GM12878 (cell line): ENCODE measurements at regions not wholly inside any gene's neighbourhood (a gene's known extent, or its start where the extent isn't known, plus 50 kb on each side); places are given as distances from the start of the nearest gene placed in this dataset.

ENCODE experiments used
- ATAC-seq: fragments of 200-7000 bp; cut with Tn5 transposase; 3 replicates; pipeline ENCODE4 v1.9.1; 2020; ENCODE audit warnings: mild to moderate bottlenecking, moderate library complexity
- BruUV-seq: library from RNA; stranded (reverse); fragments of 400-500 nt; replicated peaks from 2 replicates; lab custom pipeline; 2021; lab: Mats Ljungman, UMichigan
- CTCF ChIA-PET: fragments of 300-600 bp; sonication (Branson Sonifier 250); formaldehyde crosslinking; extraction: SDS; loops from one replicate; lab custom pipeline; 2021; ENCODE audit warnings: inconsistent platforms; lab: Yijun Ruan, JAX
- POLR2A ChIA-PET: fragments of 350-600 bp; formaldehyde crosslinking; extraction: SDS; loops from one replicate; lab custom pipeline; 2021; ENCODE audit warnings: inconsistent platforms; lab: Charles Lee
- RAD21 ChIA-PET: fragments of 300-600 bp; sonication (Branson Sonifier 250); formaldehyde crosslinking; loops from one replicate; lab custom pipeline; 2023; ENCODE audit warnings: antibody characterized with exemption; ENCODE audit not compliant: unreplicated experiment; lab: Charles Lee
- SMC1A ChIA-PET: fragments of 300-600 bp; sonication (Branson Sonifier 250); formaldehyde crosslinking; loops from one replicate; lab custom pipeline; 2023; ENCODE audit not compliant: unreplicated experiment, uncharacterized antibody; lab: Charles Lee
- DNase-seq: peaks from one replicate; pipeline ENCODE4 v3.0.0-alpha.2; 2011; ENCODE audit warnings: low read depth, low spot score
- FAIRE-seq: peaks from 3 replicates; lab custom pipeline; 2011; peaks lifted over from hg19 to GRCh38; lab: Jason Lieb, UNC
- H2AFZ ChIP-seq: 2 replicates; pipeline ENCODE4 v1.6.0; 2011; ENCODE audit warnings: low read depth, low read length, control low read depth; ENCODE audit not compliant: control insufficient read depth
- H3K27ac ChIP-seq: 2 replicates; pipeline ENCODE4 v1.5.1; 2011; ENCODE audit warnings: control low read depth; ENCODE audit not compliant: control insufficient read depth, insufficient read depth
- H3K27me3 ChIP-seq, 2 experiments: replicated peaks in 1 of 2; 2 replicates each; pipeline versions ENCODE4 v1.6.0 to v1.6.1; 2011; ENCODE audit warnings: low read length in 1 of 2; ENCODE audit not compliant: control insufficient read depth in 2 of 2, insufficient read depth in 2 of 2
- H3K36me3 ChIP-seq, 2 experiments: 2 replicates each; pipeline ENCODE4 v1.5.1; 2011; ENCODE audit warnings: low read length in 1 of 2; ENCODE audit not compliant: control insufficient read depth in 2 of 2, insufficient read depth in 2 of 2
- H3K4me1 ChIP-seq: 2 replicates; pipeline ENCODE4 v1.6.1; 2011; ENCODE audit warnings: mild to moderate bottlenecking, low read length, moderate library complexity, mixed read lengths; ENCODE audit not compliant: control insufficient read depth, insufficient read depth
- H3K4me2 ChIP-seq: 2 replicates; pipeline ENCODE4 v1.6.0; 2011; ENCODE audit warnings: control low read depth; ENCODE audit not compliant: control insufficient read depth, insufficient read depth
- H3K4me3 ChIP-seq: fragments of 200-600 bp; sonication (generic); 2 replicates; pipeline ENCODE4 v1.5.1; 2016
- H3K79me2 ChIP-seq: 2 replicates; pipeline ENCODE4 v1.6.0; 2011; ENCODE audit warnings: low read length; ENCODE audit not compliant: control insufficient read depth, insufficient read depth
- H3K9ac ChIP-seq: 2 replicates; pipeline ENCODE4 v1.8.0; 2011; ENCODE audit warnings: low read length, control low read depth, mixed read lengths; ENCODE audit not compliant: control insufficient read depth, insufficient read depth
- H3K9me3 ChIP-seq: replicated peaks from 3 replicates; pipeline ENCODE4 v1.5.1; 2011; ENCODE audit warnings: mild to moderate bottlenecking, low read length; ENCODE audit not compliant: control insufficient read depth, insufficient read depth
- H4K20me1 ChIP-seq: 2 replicates; pipeline ENCODE4 v1.6.0; 2011; ENCODE audit not compliant: control insufficient read depth, insufficient read depth
- BRCA1 ChIP-seq: IDR thresholded peaks from 2 replicates; pipeline ENCODE4 v1.6.1; 2011; ENCODE audit warnings: low read depth, low read length, improper control_type of control experiment
- HCFC1 ChIP-seq: fragments of 150-350 bp; IDR thresholded peaks from 2 replicates; pipeline ENCODE4 v1.6.1; 2014; ENCODE audit warnings: low read length
- NR2C1 ChIP-seq: fragments of 450-650 bp; IDR thresholded peaks from 2 replicates; pipeline ENCODE4 v1.6.1; 2017; ENCODE audit warnings: antibody characterized with exemption, mild to moderate bottlenecking, moderate library complexity
- SIN3A ChIP-seq: IDR thresholded peaks from 2 replicates; pipeline ENCODE4 v1.6.1; 2012; ENCODE audit warnings: low read depth, low read length, improper control_type of control experiment
- ZBED1 ChIP-seq: IDR thresholded peaks from 2 replicates; pipeline ENCODE4 v1.6.1; 2016; ENCODE audit warnings: borderline replicate concordance
- ZNF622 ChIP-seq: fragments of 450-650 bp; IDR thresholded peaks from 2 replicates; pipeline ENCODE4 v1.6.1; 2017; ENCODE audit warnings: mild to moderate bottlenecking, inconsistent platforms
- WGBS: methylation state at CpG from one replicate; pipeline ENCODE4 v1.1.6; 2016; ENCODE audit warnings: low lambda C conversion rate; ENCODE audit not compliant: insufficient replicate concordance, insufficient coverage; ENCODE audit errors: missing lambda C conversion rate; 5-methylcytosine and 5-hydroxymethylcytosine counted together
- in situ Hi-C: fragments of 300-500 bp; cut with MboI; formaldehyde crosslinking; loops from 9 replicates; pipeline ENCODE4 v1.14.3; 2018; ENCODE audit warnings: mixed read lengths
- intact Hi-C: fragments of 100-400 bp; cut with micrococcal nuclease; formaldehyde crosslinking; loops from one replicate; pipeline ENCODE4 v1.14.2; 2022; ENCODE audit not compliant: unreplicated experiment
- TF ChIP-seq, protein P1 (sequence below): IDR thresholded peaks from 2 replicates; pipeline ENCODE4 v1.6.1; 2011; ENCODE audit warnings: low read depth, low read length, improper control_type of control experiment, borderline replicate concordance
- TF ChIP-seq, protein P2 (sequence below): fragments of 450-650 bp; conservative IDR thresholded peaks from 2 replicates; pipeline ENCODE4 v1.6.1; 2017; ENCODE audit warnings: mild to moderate bottlenecking, moderate library complexity

DNA sequence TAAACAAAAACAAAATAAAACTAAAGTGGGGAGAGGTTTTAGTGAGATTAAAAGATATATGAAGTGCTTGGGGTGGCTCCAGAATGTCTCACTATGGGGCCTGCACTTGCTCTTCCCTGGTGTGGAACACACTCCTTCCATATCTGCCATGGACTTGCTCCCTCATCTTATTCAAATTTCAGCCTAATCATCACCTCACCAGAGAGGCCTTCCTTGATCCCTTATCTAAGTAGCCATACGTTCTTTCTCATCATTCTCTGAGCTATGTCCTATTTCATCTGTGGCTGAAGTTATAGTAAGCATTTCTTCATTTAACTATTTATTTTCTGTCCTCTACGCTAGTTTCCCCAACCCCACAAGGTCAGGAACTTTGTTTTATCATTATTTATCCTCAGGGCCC, 511.7 kb downstream of the NTRK3 start:
- Histone ChIP-seq H4K20me1 (no peaks in the 10 kb centered on the region), H2AFZ (no peak overlapping the region), H3K9me3 (no peaks in the 10 kb centered on the region), H3K27ac (no peak overlapping the region), H3K4me1 (no peaks in the 10 kb centered on the region), H3K4me3 (no peak overlapping the region), H3K9ac (no peak overlapping the region), H3K79me2 (no peaks in the 10 kb centered on the region), H3K4me2 (no peak overlapping the region), H3K36me3 (no peaks in the 10 kb centered on the region), H3K27me3 (no peaks in the 10 kb centered on the region)
- 0% methylated on average over 2 of the region's 2 CpGs for whole genome bisulfite sequencing
- SMC1A ChIA-PET = no interaction called here
- BruUV-seq = no TSS peak
- CTCF ChIA-PET = no interaction called here
- ATAC-seq (no peak), FAIRE-seq (no peak), DNase-seq (no peak)
- in situ Hi-C loops (no loop called here), intact Hi-C loops (no loop called here)
- RAD21 ChIA-PET = no interaction called here
- TF ChIP-seq BRCA1 = no peak
- no peak for TF ChIP-seq NR2C1
- TF ChIP-seq HCFC1 = no peak
- TF ChIP-seq, protein P1, sequence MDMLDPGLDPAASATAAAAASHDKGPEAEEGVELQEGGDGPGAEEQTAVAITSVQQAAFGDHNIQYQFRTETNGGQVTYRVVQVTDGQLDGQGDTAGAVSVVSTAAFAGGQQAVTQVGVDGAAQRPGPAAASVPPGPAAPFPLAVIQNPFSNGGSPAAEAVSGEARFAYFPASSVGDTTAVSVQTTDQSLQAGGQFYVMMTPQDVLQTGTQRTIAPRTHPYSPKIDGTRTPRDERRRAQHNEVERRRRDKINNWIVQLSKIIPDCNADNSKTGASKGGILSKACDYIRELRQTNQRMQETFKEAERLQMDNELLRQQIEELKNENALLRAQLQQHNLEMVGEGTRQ = no peak
- no peak for TF ChIP-seq SIN3A
- no peak for TF ChIP-seq ZNF622
- no peak for TF ChIP-seq ZBED1
- TF ChIP-seq, protein P2, sequence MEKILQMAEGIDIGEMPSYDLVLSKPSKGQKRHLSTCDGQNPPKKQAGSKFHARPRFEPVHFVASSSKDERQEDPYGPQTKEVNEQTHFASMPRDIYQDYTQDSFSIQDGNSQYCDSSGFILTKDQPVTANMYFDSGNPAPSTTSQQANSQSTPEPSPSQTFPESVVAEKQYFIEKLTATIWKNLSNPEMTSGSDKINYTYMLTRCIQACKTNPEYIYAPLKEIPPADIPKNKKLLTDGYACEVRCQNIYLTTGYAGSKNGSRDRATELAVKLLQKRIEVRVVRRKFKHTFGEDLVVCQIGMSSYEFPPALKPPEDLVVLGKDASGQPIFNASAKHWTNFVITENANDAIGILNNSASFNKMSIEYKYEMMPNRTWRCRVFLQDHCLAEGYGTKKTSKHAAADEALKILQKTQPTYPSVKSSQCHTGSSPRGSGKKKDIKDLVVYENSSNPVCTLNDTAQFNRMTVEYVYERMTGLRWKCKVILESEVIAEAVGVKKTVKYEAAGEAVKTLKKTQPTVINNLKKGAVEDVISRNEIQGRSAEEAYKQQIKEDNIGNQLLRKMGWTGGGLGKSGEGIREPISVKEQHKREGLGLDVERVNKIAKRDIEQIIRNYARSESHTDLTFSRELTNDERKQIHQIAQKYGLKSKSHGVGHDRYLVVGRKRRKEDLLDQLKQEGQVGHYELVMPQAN = no peak
- TF ChIP-seq, all 136 proteins: peak for 0
- POLR2A ChIA-PET = no interaction called here
